HUES6 (cell line): ENCODE measurements at regions not wholly inside any gene's neighbourhood (a gene's known extent, or its start where the extent isn't known, plus 50 kb on each side); places are given as distances from the start of the nearest gene placed in this dataset.

Experiments used
- H3K27ac ChIP-seq: 2 replicates; pipeline ENCODE4 v1.7.0; 2013; ENCODE audit warnings: low read depth, mild to moderate bottlenecking, low read length, inconsistent platforms
- H3K27me3 ChIP-seq: 2 replicates; pipeline ENCODE4 v1.6.1; 2013; ENCODE audit warnings: low read length; ENCODE audit not compliant: control insufficient read depth, insufficient read depth
- H3K36me3 ChIP-seq: 2 replicates; pipeline ENCODE4 v1.6.1; 2013; ENCODE audit warnings: low read length; ENCODE audit not compliant: control insufficient read depth, insufficient read depth
- H3K4me1 ChIP-seq: 2 replicates; pipeline ENCODE4 v1.6.1; 2013; ENCODE audit warnings: low read length; ENCODE audit not compliant: control insufficient read depth, insufficient read depth
- H3K4me3 ChIP-seq: 2 replicates; pipeline ENCODE4 v1.5.1; 2013; ENCODE audit warnings: low read depth, low read length
- H3K9ac ChIP-seq: one replicate; pipeline ENCODE4 v1.6.1; 2013; ENCODE audit warnings: mild to moderate bottlenecking, low read length
- H3K9me3 ChIP-seq: 2 replicates; pipeline ENCODE4 v1.6.1; 2013; ENCODE audit warnings: low read depth, low read length; ENCODE audit not compliant: control insufficient read depth, insufficient read depth

DNA sequence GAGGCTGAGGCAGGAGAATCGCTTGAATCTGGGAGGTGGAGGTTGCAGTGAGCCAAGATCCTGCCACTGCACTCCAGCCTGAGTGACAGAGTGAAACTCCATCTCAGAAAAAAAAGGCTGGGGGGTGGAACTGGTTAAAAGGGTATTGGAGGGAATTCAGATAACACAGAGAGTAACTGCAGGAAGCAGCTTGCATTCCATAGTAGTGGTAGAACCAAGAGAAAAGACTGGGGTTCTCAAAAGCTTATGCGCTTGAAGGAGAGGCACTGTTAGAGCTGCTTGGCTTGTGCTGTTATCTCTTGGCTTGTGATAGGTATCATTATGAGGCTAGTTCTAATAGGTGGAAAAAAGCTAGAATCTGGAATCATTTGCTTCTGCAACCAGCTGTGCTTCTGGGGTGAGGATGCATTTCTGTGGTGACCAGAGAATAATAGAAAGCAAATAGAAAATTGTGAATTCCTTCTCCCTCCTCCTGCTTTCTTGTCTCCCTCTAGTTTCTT, 91.2 kb upstream of the ELOVL6 start:
- Histone ChIP-seq H3K4me1 (no peaks in the 10 kb centered on the region), H3K9me3 (no peaks in the 10 kb centered on the region), H3K4me3 (no peak overlapping the region), H3K9ac (no peak overlapping the region), H3K27ac (no peak overlapping the region), H3K27me3 (no peaks in the 10 kb centered on the region), H3K36me3 (no peaks in the 10 kb centered on the region)

GRCh38 chr4:110287130-110287529, 88.7 kb upstream of the ELOVL6 start:
- Histone ChIP-seq H3K9ac (no peak overlapping the region), H3K9me3 (no peaks in the 10 kb centered on the region), H3K4me1 (no peaks in the 10 kb centered on the region), H3K36me3 (no peaks in the 10 kb centered on the region), H3K27ac (no peak overlapping the region), H3K4me3 (no peak overlapping the region), H3K27me3 (no peaks in the 10 kb centered on the region)

DNA sequence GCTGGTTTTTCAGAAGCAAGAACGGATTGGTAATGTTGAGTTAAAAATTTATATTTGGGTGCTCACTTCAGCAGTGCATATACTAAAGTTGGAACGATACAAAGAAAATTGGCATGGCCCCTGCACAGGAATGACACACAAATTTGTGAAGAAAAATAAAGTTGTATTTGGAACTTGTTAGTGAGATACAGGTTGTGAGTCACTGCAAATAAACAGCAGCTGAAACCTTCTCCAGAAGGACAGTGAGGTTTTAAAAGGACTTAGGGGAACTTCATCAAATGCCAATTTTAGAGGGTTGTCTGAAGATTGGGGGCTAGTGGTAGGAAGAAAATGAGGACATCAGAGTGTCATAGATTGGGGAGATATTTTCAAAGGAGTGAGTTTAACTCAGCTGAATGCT, 79.7 kb upstream of the ELOVL6 start:
- no peak overlapping the region for H3K9ac ChIP-seq
- no peak overlapping the region for H3K4me3 ChIP-seq
- H3K27me3 ChIP-seq = no peaks in the 10 kb centered on the region
- no peak overlapping the region for H3K27ac ChIP-seq
- peaks cover 4% of the 10 kb centered on the region; the same call in 1 of the 2 replicates for H3K4me1 ChIP-seq
- H3K36me3 ChIP-seq = no peaks in the 10 kb centered on the region
- no peaks in the 10 kb centered on the region for H3K9me3 ChIP-seq

GRCh38 chr4:110275871-110276270, 77.5 kb upstream of the ELOVL6 start:
- no peaks in the 10 kb centered on the region for H3K36me3 ChIP-seq
- H3K9me3 ChIP-seq = no peaks in the 10 kb centered on the region
- peaks cover 10% of the 10 kb centered on the region; the same call in 1 of the 2 replicates for H3K4me1 ChIP-seq
- H3K27me3 ChIP-seq = no peaks in the 10 kb centered on the region
- no peak overlapping the region for H3K9ac ChIP-seq
- H3K27ac ChIP-seq = no peak overlapping the region
- H3K4me3 ChIP-seq = no peak overlapping the region

- H3K9ac ChIP-seq = no peak overlapping the region
- H3K27me3 ChIP-seq = no peaks in the 10 kb centered on the region
- no peaks in the 10 kb centered on the region for H3K36me3 ChIP-seq
- H3K4me3 ChIP-seq = no peak overlapping the region
- peaks cover 10% of the 10 kb centered on the region; the same call in 1 of the 2 replicates for H3K4me1 ChIP-seq
- no peak overlapping the region for H3K27ac ChIP-seq
- no peaks in the 10 kb centered on the region for H3K9me3 ChIP-seq
Observed at GRCh38 chr4:110271986-110272385, 73.6 kb upstream of the ELOVL6 start.

DNA sequence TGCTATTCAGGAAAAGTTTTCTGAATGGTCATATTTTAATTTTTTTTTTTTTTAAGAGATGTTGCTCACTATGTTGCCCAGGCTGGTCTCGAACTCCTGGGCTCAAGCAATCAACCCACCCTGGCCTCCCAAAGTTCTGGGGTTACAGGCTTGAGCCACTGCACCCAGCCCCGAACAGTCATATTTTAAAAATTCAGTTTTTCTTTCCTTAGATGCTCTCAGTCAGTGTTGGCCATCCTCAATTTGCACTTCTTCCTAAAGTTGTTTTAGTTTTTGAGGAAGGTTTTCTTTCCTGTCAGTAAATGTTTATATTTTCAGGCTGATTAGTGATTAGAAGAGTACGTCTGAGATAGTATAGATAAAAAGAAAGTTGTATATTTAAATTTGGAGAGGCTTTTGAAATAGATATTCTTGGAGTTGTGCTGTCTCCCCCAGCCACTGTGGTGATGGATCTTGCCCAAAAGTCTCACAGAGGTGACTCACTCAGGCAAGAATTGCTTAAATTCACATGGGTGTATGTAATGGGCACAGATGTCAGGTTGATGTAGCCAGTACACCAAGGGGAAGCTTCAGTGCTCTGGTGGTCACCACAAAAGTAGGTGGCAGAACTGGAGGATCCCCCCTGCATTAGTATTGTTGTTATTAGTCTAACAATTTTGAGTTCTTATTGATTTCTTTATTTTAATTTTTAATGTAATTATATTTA, 72.2 kb upstream of the ELOVL6 start:
- Histone ChIP-seq H3K4me1 (peaks cover 10% of the 10 kb centered on the region; the same call in 1 of the 2 replicates), H3K27ac (no peak overlapping the region), H3K27me3 (no peaks in the 10 kb centered on the region), H3K9me3 (no peaks in the 10 kb centered on the region), H3K9ac (no peak overlapping the region), H3K36me3 (no peaks in the 10 kb centered on the region), H3K4me3 (no peak overlapping the region)

- Histone ChIP-seq H3K36me3 (no peaks in the 10 kb centered on the region), H3K27me3 (no peaks in the 10 kb centered on the region), H3K4me1 (peaks cover 10% of the 10 kb centered on the region; the same call in 1 of the 2 replicates), H3K27ac (no peak overlapping the region), H3K4me3 (no peak overlapping the region), H3K9me3 (no peaks in the 10 kb centered on the region), H3K9ac (no peak overlapping the region)
Observed at GRCh38 chr4:110268790-110269189, 70.4 kb upstream of the ELOVL6 start.

GRCh38 chr4:110268352-110268751, 69.9 kb upstream of the ELOVL6 start:
- Histone ChIP-seq H3K9ac (no peak overlapping the region), H3K36me3 (no peaks in the 10 kb centered on the region), H3K27me3 (no peaks in the 10 kb centered on the region), H3K4me1 (peaks cover 9% of the 10 kb centered on the region; the same call in 1 of the 2 replicates), H3K27ac (no peak overlapping the region), H3K9me3 (no peaks in the 10 kb centered on the region), H3K4me3 (no peak overlapping the region)

GRCh38 chr4:110266136-110266535, 67.7 kb upstream of the ELOVL6 start:
- Histone ChIP-seq H3K9me3 (no peaks in the 10 kb centered on the region), H3K36me3 (no peaks in the 10 kb centered on the region), H3K4me1 (no peaks in the 10 kb centered on the region), H3K27me3 (no peaks in the 10 kb centered on the region), H3K9ac (no peak overlapping the region), H3K27ac (no peak overlapping the region), H3K4me3 (no peak overlapping the region)

GRCh38 chr4:110265001-110265400, 66.6 kb upstream of the ELOVL6 start:
- H3K36me3 ChIP-seq = no peaks in the 10 kb centered on the region
- H3K9ac ChIP-seq = no peak overlapping the region
- no peaks in the 10 kb centered on the region for H3K4me1 ChIP-seq
- no peaks in the 10 kb centered on the region for H3K27me3 ChIP-seq
- H3K4me3 ChIP-seq = no peak overlapping the region
- H3K27ac ChIP-seq = no peak overlapping the region
- H3K9me3 ChIP-seq = no peaks in the 10 kb centered on the region

GRCh38 chr4:110260299-110260698, 61.9 kb upstream of the ELOVL6 start:
- no peak overlapping the region for H3K4me3 ChIP-seq
- no peak overlapping the region for H3K27ac ChIP-seq
- H3K27me3 ChIP-seq = no peaks in the 10 kb centered on the region
- H3K36me3 ChIP-seq = no peaks in the 10 kb centered on the region
- H3K9ac ChIP-seq = no peak overlapping the region
- H3K9me3 ChIP-seq = no peaks in the 10 kb centered on the region
- H3K4me1 ChIP-seq = no peaks in the 10 kb centered on the region
